HEK293 (cell line): ENCODE measurements at regions not wholly inside any gene's neighbourhood (a gene's known extent, or its start where the extent isn't known, plus 50 kb on each side); places are given as distances from the start of the nearest gene placed in this dataset.

Experiments used
- CTCF ChIA-PET: fragments of 350-600 bp; formaldehyde crosslinking; extraction: SDS; loops from one replicate; lab custom pipeline; 2021; ENCODE audit warnings: antibody characterized with exemption; lab: Yijun Ruan, JAX
- POLR2A ChIA-PET: fragments of 300-600 bp; formaldehyde crosslinking; extraction: SDS; loops from one replicate; lab custom pipeline; 2020; ENCODE audit warnings: antibody characterized with exemption, inconsistent platforms; lab: Yijun Ruan, JAX
- H3K27ac ChIP-seq: fragments of 200-500 bp; sonication (Bioruptor generic); 2 replicates; pipeline ENCODE4 v1.5.1; 2014; ENCODE audit warnings: low read depth, low read length, control low read depth, inconsistent platforms; ENCODE audit errors: extremely low read depth
- H3K36me3 ChIP-seq, 2 experiments: fragments of 200-500 bp in 1 of 2; sonication (Bioruptor generic) in 1 of 2; 1 replicate in 1 of 2; 2 replicates in 1 of 2; pipeline ENCODE4 v1.5.1; 2014 to 2017; ENCODE audit warnings: inconsistent platforms in 2 of 2, low read length in 2 of 2; ENCODE audit not compliant: control insufficient read depth in 2 of 2, insufficient read depth in 1 of 2
- H3K4me1 ChIP-seq: fragments of 200-500 bp; sonication (Bioruptor generic); 2 replicates; pipeline ENCODE4 v1.5.1; 2014; ENCODE audit warnings: mild to moderate bottlenecking, low read length, inconsistent platforms; ENCODE audit not compliant: control insufficient read depth, insufficient read depth
- H3K4me3 ChIP-seq: 2 replicates; pipeline ENCODE4 v1.5.1; 2011; ENCODE audit warnings: low read depth, mild to moderate bottlenecking, control low read depth, low read length, moderate library complexity
- H3K9me3 ChIP-seq: fragments of 200-500 bp; sonication (Bioruptor generic); 2 replicates; pipeline ENCODE4 v1.5.1; 2014; ENCODE audit warnings: low read depth, low read length, inconsistent platforms; ENCODE audit not compliant: control insufficient read depth, insufficient read depth
- EGR2 ChIP-seq: fragments of 450-650 bp; formaldehyde crosslinking; IDR thresholded peaks from 2 replicates; pipeline ENCODE4 v1.5.1; 2016; ENCODE audit warnings: low read depth, missing biosample characterization, missing genetic modification characterization
- KLF8 ChIP-seq: fragments of 450-650 bp; formaldehyde crosslinking; IDR thresholded peaks from 2 replicates; pipeline ENCODE4 v1.5.1; 2016; ENCODE audit warnings: missing biosample characterization, missing genetic modification characterization
- RBAK ChIP-seq: fragments of 450-650 bp; formaldehyde crosslinking; IDR thresholded peaks from 2 replicates; pipeline ENCODE4 v1.5.1; 2016; ENCODE audit warnings: missing biosample characterization, missing genetic modification characterization
- ZBTB1 ChIP-seq: fragments of 450-650 bp; formaldehyde crosslinking; IDR thresholded peaks from 2 replicates; pipeline ENCODE4 v1.5.1; 2016; ENCODE audit warnings: missing biosample characterization, missing genetic modification characterization
- ZBTB20 ChIP-seq: fragments of 450-650 bp; formaldehyde crosslinking; IDR thresholded peaks from 2 replicates; pipeline ENCODE4 v1.5.1; 2016; ENCODE audit warnings: missing biosample characterization, missing genetic modification characterization
- ZNF223 ChIP-seq: fragments of 450-650 bp; formaldehyde crosslinking; IDR thresholded peaks from 2 replicates; pipeline ENCODE4 v1.5.1; 2016; ENCODE audit warnings: missing biosample characterization, missing genetic modification characterization
- ZNF654 ChIP-seq: fragments of 450-650 bp; formaldehyde crosslinking; IDR thresholded peaks from 2 replicates; pipeline ENCODE4 v1.5.1; 2016; ENCODE audit warnings: low read depth, missing biosample characterization, missing genetic modification characterization
- ZNF658 ChIP-seq: fragments of 450-650 bp; formaldehyde crosslinking; IDR thresholded peaks from 2 replicates; pipeline ENCODE4; 2016; ENCODE audit warnings: missing biosample characterization, missing genetic modification characterization
- ZNF670 ChIP-seq: fragments of 450-650 bp; formaldehyde crosslinking; IDR thresholded peaks from 2 replicates; pipeline ENCODE4 v1.5.1; 2016; ENCODE audit warnings: missing biosample characterization, missing genetic modification characterization, low read depth
- ZSCAN16 ChIP-seq: fragments of 450-650 bp; formaldehyde crosslinking; IDR thresholded peaks from 2 replicates; pipeline ENCODE4 v1.5.1; 2016; ENCODE audit warnings: missing biosample characterization, missing genetic modification characterization
- ZSCAN30 ChIP-seq: fragments of 450-650 bp; IDR thresholded peaks from 2 replicates; pipeline ENCODE4 v1.5.1; 2018; ENCODE audit warnings: missing biosample characterization, mild to moderate bottlenecking, missing genetic modification characterization, moderate library complexity
- TF ChIP-seq, protein P1 (sequence below): fragments of 450-650 bp; formaldehyde crosslinking; IDR thresholded peaks from 2 replicates; pipeline ENCODE4 v1.5.1; 2017; ENCODE audit warnings: missing biosample characterization, missing genetic modification characterization
- TF ChIP-seq, protein P2 (sequence below): fragments of 450-650 bp; formaldehyde crosslinking; IDR thresholded peaks from 2 replicates; pipeline ENCODE4 v1.5.1; 2017; ENCODE audit warnings: missing biosample characterization, missing genetic modification characterization
- TF ChIP-seq, protein P3 (sequence below): fragments of 450-650 bp; formaldehyde crosslinking; IDR thresholded peaks from 2 replicates; pipeline ENCODE4 v1.5.1; 2016; ENCODE audit warnings: missing biosample characterization, missing genetic modification characterization, borderline replicate concordance
- TF ChIP-seq, protein P4 (sequence below): fragments of 450-650 bp; formaldehyde crosslinking; IDR thresholded peaks from 2 replicates; pipeline ENCODE4 v1.5.1; 2016; ENCODE audit warnings: missing biosample characterization, missing genetic modification characterization

DNA sequence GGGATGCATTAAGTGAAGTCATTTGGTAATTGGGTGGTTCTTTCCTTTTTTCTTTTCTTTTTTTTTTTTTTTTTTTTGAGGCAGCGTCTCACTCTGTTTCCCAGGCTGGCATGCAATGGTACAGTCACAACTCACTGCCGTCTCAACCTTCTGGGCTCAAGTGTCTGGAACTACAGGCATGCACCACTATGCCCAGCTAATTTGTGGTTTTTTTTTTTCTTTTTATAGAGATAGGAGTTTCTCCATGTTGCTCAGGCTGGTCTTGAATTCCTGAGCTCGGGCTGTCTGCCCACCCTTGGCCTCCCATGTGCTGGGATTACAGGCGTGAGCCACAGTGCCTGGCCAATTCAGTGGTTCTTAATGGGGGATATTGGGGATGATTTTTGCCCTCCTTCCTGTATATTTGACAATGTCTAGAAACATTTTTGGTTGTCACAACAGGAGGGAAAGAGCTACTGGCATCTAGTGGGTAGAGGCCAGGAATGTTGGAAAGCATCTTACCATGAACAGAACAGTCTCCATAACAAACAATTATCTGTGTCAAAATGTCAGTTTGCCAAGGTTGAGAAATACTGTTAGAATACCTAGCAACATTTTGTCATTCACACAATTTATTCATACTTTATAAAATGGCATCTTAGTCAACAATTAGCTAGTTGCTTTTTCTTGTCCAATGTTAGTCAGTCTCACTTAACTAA, 79.4 kb upstream of the CNTN3 start:
- CTCF ChIA-PET: no interaction called here
- POLR2A ChIA-PET: no interaction called here
- Histone ChIP-seq H3K4me3 (no peak overlapping the region), H3K27ac (no peak overlapping the region), H3K36me3 (no peaks in the 10 kb centered on the region), H3K9me3 (no peaks in the 10 kb centered on the region), H3K4me1 (no peaks in the 10 kb centered on the region)
- TF ChIP-seq, protein P1, sequence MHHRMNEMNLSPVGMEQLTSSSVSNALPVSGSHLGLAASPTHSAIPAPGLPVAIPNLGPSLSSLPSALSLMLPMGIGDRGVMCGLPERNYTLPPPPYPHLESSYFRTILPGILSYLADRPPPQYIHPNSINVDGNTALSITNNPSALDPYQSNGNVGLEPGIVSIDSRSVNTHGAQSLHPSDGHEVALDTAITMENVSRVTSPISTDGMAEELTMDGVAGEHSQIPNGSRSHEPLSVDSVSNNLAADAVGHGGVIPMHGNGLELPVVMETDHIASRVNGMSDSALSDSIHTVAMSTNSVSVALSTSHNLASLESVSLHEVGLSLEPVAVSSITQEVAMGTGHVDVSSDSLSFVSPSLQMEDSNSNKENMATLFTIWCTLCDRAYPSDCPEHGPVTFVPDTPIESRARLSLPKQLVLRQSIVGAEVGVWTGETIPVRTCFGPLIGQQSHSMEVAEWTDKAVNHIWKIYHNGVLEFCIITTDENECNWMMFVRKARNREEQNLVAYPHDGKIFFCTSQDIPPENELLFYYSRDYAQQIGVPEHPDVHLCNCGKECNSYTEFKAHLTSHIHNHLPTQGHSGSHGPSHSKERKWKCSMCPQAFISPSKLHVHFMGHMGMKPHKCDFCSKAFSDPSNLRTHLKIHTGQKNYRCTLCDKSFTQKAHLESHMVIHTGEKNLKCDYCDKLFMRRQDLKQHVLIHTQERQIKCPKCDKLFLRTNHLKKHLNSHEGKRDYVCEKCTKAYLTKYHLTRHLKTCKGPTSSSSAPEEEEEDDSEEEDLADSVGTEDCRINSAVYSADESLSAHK (tag by site-specific recombination): no peak
- TF ChIP-seq ZNF654 (tag by site-specific recombination) (no peak), RBAK (no peak), ZSCAN30 (no peak), EGR2 (tag by site-specific recombination) (no peak), ZBTB20 (no peak), KLF8 (tag by site-specific recombination) (no peak), ZBTB1 (tag by site-specific recombination) (no peak), ZNF670 (tag by site-specific recombination) (no peak), ZSCAN16 (no peak), ZNF658 (tag by site-specific recombination) (no peak)
- TF ChIP-seq, protein P2, sequence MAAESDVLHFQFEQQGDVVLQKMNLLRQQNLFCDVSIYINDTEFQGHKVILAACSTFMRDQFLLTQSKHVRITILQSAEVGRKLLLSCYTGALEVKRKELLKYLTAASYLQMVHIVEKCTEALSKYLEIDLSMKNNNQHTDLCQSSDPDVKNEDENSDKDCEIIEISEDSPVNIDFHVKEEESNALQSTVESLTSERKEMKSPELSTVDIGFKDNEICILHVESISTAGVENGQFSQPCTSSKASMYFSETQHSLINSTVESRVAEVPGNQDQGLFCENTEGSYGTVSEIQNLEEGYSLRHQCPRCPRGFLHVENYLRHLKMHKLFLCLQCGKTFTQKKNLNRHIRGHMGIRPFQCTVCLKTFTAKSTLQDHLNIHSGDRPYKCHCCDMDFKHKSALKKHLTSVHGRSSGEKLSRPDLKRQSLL: no peak
- TF ChIP-seq, protein P3, sequence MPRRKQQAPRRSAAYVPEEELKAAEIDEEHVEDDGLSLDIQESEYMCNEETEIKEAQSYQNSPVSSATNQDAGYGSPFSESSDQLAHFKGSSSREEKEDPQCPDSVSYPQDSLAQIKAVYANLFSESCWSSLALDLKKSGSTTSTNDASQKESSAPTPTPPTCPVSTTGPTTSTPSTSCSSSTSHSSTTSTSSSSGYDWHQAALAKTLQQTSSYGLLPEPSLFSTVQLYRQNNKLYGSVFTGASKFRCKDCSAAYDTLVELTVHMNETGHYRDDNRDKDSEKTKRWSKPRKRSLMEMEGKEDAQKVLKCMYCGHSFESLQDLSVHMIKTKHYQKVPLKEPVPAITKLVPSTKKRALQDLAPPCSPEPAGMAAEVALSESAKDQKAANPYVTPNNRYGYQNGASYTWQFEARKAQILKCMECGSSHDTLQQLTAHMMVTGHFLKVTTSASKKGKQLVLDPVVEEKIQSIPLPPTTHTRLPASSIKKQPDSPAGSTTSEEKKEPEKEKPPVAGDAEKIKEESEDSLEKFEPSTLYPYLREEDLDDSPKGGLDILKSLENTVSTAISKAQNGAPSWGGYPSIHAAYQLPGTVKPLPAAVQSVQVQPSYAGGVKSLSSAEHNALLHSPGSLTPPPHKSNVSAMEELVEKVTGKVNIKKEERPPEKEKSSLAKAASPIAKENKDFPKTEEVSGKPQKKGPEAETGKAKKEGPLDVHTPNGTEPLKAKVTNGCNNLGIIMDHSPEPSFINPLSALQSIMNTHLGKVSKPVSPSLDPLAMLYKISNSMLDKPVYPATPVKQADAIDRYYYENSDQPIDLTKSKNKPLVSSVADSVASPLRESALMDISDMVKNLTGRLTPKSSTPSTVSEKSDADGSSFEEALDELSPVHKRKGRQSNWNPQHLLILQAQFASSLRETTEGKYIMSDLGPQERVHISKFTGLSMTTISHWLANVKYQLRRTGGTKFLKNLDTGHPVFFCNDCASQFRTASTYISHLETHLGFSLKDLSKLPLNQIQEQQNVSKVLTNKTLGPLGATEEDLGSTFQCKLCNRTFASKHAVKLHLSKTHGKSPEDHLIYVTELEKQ (tag by site-specific recombination): no peak
- TF ChIP-seq, protein P4, sequence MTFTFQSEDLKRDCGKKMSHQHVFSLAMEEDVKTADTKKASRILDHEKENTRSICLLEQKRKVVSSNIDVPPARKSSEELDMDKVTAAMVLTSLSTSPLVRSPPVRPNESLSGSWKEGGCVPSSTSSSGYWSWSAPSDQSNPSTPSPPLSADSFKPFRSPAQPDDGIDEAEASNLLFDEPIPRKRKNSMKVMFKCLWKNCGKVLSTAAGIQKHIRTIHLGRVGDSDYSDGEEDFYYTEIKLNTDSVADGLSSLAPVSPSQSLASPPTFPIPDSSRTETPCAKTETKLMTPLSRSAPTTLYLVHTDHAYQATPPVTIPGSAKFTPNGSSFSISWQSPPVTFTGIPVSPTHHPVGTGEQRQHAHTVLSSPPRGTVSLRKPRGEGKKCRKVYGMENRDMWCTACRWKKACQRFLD (tag by site-specific recombination): no peak

DNA sequence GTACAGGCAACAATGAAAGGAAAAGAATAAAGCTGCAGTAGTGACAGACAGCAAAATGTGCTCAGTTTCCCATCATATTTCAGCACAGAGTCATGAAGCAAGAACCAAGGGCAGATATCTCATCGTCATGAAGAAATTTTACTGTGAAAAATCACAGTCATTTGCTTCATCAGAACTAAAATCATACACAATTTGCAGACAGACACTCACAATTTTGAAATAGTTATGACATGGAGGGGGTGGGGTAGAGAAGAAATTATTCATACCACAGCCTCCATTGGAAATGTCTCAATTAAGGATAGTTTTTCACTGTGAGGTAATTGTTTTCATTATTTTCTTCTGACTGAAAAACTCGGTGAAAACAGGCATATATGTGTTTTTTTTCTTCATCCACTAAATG, 78.8 kb upstream of the CNTN3 start:
- TF ChIP-seq ZNF223 (tag by site-specific recombination) (no peak), ZSCAN30 (no peak)
- Histone ChIP-seq H3K4me1 (no peaks in the 10 kb centered on the region), H3K36me3 (no peaks in the 10 kb centered on the region), H3K4me3 (no peak overlapping the region), H3K9me3 (no peaks in the 10 kb centered on the region), H3K27ac (no peak overlapping the region)
- CTCF ChIA-PET: no interaction called here
- POLR2A ChIA-PET: no interaction called here
